GM18909 (cell line): ENCODE measurements at regions not wholly inside any gene's neighbourhood (a gene's known extent, or its start where the extent isn't known, plus 50 kb on each side); places are given as distances from the start of the nearest gene placed in this dataset.
"Not testable (repeated sequence)": the region's sequence is repeated elsewhere in the genome, so short reads cannot be mapped to it uniquely, and the experiment has no call there.

ENCODE experiments used
- ATAC-seq: cut with Tn5 transposase; IDR thresholded peaks from one replicate; pipeline ENCODE4 v1.9.1; 2021; ENCODE audit warnings: mild to moderate bottlenecking; ENCODE audit not compliant: unreplicated experiment, poor library complexity

DNA sequence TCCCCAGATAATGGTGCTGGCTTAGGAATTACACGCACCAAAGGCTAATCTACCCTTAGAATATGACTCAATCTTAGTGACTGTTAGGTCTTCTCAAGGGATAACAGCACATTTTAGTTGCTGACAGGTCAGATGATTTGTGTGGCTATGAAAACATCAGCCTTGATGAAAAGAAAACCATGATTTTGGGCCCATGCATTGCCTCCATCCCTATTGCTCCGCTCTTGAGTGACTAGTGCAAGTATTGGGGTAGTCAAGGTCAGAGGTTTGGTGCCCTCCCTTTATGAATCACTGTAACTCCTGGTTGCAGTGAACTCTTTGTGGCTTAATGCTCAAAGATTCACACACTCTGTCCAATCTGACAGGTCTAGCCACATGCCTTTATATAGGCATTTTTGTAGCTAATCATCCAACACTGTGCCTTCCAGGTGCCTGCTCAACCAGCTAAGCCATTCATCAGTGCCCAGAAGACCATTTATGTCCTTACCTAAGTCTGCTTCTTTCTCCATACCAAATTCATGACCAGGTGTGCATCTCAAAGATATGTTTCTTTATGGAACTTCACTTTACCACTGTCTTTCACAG is 251.6 kb downstream of the KCNJ2 start:
- no peak for ATAC-seq

DNA sequence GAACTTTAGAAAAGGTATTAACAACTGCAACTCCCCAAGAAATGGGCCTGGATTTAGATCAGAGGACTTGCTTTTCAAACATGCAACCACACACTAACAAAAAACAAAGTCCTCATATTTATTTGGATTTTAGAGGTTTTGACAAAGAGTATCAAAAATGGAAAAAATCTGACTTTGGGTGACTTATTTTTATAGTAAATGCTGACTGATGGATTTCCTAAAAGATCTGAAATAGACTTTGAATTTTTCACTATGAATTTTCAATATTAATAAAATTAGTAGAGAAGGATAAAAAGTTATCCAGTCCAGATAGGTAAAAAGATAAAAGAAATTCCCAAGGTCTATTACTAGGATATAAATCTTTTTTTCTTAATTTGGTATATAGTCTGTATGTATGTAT is 253.5 kb downstream of the KCNJ2 start:
- no peak for ATAC-seq

DNA sequence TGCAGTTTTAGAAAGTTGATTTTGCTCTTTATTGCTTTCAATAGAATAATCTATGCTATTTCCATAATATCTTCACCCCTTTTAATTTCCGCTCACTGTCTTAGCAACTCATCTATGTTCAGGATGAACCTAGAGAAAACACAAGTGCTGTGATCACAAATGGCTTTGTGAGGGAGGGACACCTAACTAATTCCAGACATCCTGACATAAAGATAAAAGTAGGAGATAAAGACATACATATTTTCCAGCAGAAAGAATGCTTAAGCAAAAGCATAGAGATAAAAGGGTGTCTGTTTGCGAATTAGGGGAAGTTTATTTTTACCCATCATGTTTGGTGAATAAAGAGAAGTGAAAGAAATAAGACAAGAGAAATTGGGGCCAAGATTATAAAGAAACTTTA is 254.2 kb downstream of the KCNJ2 start:
- no peak for ATAC-seq

DNA sequence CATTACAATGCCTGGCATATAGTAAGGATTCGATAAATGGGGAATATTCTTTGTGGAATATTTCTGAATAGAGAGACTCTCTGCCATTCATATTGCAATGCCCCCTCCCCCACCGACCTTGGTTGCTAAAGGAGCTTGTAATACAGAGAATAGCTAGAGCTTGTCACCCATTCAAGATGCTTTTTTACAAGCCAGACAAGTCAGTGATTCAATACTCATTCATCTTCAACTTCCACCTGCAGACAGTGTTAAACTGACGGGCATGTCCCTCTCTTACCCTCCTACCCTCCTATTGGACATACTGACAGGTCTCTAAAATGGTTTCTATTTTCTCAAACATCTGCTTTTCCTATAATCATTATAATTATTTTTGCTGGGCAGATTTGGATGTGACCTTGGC is 257.4 kb downstream of the KCNJ2 start:
- ATAC-seq, result no peak

DNA sequence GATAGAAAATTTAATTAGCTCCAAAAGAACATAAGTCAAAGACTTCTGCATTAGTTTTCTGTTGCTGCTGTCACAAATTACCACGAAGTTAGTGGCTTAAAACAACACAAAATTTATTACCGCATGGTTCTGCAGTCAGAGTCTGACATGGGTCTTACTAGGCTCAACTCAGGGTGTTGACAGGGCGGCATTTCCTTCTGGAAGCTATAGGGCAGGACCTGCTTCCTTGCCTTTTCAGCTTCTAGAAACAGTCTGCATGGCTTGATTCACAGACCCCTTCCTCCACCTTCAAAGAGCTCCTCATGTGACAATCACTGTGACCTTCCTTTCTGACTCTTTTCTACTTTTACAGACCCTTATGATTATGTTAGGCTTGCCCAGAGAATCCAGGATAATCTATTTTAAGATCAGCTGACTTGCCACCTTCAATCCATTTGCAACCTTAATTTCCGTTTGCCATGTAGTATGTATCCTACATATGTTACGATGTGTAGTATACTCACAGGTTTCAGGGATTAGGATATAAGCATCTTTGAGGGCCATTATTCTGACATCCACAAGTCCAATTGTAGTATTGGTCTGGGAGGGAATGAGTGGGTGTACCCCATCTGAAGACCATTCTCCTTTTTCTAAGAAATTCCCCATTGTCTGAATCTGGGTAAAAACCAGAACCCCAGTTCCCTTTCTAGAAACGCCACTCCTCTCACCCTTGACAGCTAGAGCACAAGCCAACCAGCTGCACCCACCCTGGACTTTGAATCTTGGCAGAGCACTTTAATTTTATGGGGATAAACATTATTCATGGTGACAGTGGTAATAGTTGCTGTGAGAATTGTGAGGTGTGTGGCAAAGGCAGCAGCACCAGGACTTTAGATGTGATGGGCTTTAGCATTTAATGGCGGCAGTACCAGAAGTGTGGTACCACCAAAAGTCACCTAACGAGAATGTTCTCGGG is 265.5 kb downstream of the KCNJ2 start:
- no peak for ATAC-seq

DNA sequence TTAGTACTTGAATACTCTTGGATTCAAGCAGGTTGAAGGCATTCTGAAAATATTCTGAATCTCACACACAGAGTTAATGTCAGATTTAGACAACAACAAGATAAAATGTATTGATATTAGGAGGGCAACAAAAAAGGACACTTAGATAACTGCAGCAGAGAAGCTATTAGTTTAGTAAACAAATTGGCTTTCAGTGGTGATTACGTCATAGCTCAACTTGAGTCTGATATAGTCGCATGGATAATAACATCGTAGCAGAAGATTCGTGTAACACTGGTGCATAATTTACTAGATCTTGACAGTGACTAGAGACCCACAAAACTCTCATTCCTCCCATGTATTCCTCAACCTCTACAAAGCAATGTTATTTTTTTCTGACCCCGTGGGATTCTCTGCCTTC is 268.3 kb downstream of the KCNJ2 start:
- ATAC-seq, result no peak

DNA sequence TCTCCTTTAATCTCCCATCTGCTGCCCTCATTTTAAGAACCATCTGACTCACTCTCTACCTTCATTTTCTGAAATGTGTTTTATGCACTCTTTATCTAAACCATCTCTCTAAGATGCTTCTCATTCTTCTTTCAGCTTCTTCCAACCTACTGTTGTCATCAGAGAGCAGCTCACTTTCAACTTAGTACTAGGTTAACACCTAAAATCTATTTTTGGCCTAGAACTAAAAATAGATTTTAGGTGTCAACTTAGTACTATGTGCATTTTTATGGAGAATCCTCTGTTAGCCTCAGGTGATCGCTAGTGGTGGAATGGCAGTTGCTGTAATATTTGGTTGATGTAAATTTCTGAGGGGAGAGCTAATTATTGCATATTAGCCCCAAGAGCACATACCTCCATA is 277.1 kb downstream of the KCNJ2 start:
- no peak for ATAC-seq

DNA sequence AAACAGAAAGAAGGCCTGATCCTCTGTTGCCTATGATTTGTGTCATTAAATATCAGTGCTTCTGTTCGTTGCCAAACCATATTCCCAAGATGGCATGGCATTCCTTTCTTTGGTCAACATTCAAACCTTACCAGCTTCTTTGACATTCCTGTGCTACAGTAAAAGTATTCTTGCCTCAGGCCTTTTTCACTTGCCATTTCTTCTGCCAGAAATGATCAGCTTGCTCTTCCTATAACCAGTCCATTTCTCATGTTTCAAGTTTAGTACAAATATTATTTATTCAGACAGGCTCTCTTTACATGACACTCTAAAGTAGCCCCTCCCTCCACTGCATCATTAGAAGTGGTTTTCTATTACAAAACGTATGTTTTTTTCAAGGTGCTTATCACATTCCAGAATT is 278.3 kb downstream of the KCNJ2 start:
- no peak for ATAC-seq

DNA sequence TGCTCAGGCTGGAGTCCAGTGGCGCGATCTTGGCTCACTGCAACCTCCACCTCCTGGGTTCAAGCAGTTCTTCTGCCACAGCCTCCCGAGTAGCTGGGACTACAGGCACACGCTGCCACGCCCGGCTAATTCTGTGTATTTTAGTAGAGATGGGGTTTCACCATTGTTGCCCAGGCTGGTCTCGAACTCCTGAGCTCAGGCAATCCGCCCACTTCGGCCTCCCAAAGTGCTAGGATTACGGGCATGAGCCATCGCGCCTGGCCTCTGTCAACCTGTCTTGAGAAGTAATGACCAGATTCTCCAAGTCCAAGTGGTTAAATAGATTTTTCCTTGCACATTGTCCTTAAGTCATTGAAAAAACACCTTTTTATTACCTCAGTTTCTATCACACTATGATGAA is 283.7 kb downstream of the KCNJ2 start:
- not testable (repeated sequence) for ATAC-seq

DNA sequence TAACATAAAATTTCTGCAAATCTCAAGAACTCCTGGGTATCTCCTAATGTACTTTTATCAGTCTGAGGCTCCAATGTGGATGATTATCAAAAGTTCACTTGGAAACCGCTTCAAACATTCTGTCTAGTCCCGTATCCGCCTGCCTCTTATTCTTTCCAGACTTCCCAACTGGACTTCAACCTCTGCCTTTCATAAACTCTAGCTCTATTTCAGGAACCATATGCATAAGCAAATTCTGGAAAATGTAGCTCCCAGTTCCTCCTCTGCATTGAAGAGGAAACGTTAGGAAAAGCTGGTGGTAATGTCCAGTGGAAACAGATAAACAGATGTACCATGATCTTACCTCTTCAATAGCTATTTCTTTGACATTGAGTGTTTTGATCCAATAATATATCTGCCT is 285.0 kb downstream of the KCNJ2 start:
- no peak for ATAC-seq

DNA sequence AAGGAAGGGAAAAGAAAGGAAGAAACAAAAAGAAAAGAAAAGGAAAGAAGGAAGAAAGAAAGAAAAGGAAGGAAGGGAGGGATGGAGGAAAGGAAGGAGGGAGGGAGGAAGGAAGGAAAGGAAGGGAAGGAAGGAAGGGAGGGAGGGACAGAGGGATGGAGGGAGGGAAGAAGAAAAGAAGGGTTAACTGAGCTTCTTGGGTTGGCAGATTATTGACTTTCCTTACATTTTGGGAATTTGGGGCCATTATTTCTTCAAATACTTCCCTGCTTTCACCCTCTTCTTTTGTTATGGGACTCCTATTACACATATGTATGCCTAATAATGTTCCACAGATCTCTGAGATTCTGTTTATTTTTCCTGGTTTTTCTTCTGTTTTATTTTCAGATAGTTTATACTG is 285.6 kb downstream of the KCNJ2 start:
- no peak for ATAC-seq

DNA sequence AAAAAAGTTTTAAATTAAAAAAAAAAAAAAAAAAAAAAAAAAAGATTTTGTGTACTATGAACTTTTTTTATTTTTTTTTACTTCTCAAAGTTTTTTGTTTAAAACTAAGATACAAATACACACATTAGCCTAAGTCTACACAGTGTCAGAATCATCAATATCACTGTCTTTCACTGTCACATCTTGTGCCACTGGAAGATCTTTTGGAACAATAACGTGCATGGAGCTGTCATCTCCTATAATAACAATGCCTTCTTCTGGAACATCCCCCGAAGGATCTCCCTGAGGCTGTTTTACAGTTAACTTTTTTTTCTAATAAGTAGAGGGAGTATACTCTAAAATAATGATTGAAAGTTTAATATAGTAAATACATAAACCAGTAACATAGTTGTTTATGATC is 295.7 kb downstream of the KCNJ2 start:
- ATAC-seq, result no peak

DNA sequence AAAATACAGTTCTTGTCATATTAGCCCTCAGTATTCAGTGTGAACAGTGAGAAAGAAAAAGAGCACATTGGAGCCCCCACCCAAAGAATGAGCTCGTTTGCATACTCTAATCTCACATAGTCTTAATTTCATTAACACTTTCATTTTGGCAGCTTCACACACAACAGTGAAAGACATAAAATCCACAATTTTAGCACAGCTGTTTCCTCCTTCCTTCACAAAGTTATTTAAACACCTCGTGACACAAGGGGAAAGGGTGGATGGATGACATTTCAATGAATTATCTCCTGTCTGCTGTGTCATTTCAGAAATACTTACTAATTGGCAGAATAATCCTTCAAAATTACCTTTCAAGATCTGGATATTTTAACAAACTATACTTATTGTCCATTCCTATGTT is 299.3 kb downstream of the KCNJ2 start:
- ATAC-seq, result no peak

DNA sequence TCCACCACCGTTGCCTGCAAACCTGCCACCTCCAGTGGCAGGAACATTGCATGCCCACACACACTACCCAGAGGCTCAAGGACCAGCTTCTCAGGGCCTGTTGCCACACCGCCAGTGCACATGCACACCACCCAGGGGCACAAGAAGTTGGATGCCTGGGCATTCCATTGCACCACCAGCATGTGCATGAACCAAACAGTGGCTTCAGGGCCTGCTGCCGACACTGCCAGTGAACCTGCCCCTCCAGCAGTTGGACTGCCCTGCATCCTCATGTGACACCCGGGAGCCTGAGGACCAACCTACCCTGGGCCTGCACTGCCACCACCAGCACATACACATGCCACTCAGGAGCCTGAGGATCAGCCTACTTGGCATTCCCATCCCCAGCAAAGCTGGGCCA is 303.7 kb downstream of the KCNJ2 start:
- no peak for ATAC-seq

DNA sequence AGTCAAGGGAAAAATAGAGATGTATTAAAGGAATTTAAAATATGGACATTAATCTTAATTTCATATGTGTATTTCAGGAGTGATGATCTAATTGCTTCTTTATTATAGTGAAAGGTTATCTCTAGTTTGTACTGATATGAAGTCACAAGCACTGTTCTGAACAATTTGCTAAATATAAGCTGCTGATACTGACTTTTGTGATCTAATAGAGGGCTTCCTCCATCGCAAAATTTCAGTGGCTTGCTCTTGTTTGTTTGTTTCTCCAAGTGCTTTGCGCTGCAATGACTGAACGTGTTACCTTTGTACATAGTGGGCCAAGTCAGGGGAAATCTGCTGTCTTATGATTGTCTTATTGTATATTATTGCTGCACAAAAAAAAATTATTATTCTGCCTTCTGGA is 307.0 kb downstream of the KCNJ2 start:
- ATAC-seq, result no peak

DNA sequence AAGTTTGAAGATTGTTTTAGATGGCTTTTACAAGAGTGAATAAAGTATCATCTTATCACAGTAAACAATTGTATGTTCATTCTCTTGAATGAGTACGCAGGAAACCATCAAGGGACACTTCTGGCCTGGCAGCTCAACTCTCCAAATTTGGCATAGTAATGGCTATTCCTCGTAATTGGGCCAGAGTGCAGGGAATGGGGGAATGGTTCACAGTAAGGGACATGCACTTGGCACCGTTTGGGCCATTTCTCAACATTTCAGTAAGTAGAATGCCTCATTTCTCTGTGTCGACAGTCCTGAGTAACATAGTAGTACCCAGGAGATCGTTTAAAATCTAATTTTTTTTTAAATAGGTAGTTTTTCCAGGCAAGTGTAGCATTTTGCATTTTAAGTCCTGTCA is 309.6 kb downstream of the KCNJ2 start:
- ATAC-seq, result no peak

DNA sequence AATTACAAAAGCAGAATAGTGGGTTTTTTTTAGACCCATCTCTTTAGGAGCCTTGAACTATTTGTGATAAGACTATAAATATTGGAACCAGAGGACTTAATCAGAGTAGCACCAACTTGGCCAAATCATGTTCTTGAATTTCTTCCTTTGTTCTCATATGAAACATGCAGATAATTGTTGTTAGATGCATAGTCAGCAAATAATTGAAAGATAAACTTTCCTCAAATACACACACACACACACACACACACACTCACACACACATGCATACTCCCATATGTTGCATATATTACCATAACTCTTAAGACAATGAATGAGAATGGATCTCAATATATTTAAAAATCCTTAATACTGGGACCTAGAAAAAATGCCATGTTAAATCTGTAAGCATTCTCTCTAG is 310.4 kb downstream of the KCNJ2 start:
- no peak for ATAC-seq

DNA sequence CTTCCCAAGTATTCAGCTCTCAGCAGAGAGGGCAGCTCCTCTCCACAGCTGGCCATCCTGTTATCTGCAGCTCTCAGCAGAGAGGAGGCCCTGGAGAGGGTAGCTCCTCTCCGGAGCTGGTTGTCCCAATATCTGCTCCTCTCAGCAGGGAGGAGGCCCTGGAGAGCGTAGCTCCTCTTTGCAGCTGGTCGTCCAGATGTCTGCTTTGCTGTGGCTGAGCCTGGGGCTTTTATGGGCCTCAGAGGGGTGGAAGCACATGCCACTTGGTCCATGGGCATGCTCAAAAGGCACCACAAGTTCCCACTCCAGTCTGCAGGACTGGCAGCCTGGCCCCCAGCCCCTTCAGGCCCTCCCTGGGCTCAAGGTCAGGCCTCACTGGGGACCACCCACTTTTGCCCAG is 314.3 kb downstream of the KCNJ2 start:
- no peak for ATAC-seq

DNA sequence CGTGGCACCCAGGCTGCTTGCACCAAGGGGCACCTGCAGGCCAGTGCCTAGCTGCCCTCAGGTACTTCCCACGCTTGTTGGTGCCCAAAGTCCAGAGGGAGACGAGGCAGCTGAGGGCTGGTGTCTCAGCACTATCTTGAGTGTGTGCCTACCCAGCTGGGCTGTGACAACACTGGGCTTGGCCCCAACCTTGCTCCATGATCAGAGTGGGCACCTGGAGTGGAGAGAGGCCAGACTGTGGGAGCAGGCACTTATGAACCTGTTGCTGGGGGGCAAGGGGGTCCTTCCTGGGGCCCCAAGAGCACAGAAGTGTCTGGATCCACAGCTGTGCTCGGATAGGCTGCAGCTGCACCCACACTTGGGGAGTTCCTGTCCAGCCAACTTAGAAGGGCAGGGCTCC is 314.7 kb downstream of the KCNJ2 start:
- no peak for ATAC-seq

DNA sequence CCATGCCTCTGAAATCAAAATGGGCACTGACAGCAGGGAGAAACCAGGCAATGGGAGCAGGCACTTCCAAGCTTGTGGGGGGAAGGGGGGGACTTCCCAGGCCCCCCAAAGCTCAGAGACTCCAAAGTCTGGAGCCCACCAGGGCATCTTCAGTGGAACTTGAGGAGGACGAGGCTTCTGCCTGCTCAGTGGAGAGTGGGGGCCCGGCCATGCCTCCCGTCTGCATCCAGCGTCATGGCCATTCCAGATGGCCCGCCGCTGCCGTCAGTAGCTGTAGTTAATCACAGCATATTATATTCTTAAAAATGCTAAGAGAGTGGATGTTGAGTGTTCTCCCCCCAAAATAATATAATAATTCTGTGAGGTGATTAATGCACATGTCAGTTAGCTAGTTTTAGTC is 315.2 kb downstream of the KCNJ2 start:
- no peak for ATAC-seq

DNA sequence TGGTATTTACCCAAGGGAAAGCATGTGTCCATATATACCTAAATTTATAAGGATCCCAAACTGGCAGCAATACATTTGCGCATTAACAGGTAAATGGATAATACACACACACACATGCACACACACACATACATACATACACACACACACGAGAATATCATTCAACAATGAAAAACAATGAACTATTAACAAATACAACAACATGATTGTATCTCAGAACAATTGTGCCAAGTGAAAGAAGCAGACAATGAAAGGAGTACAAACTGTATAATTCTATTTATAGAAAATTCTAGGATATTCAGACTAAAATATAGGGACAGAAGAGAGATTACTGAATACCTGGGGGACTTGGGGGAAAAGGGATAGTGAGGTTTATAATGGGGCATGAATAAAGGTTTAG is 323.0 kb downstream of the KCNJ2 start:
- no peak for ATAC-seq

DNA sequence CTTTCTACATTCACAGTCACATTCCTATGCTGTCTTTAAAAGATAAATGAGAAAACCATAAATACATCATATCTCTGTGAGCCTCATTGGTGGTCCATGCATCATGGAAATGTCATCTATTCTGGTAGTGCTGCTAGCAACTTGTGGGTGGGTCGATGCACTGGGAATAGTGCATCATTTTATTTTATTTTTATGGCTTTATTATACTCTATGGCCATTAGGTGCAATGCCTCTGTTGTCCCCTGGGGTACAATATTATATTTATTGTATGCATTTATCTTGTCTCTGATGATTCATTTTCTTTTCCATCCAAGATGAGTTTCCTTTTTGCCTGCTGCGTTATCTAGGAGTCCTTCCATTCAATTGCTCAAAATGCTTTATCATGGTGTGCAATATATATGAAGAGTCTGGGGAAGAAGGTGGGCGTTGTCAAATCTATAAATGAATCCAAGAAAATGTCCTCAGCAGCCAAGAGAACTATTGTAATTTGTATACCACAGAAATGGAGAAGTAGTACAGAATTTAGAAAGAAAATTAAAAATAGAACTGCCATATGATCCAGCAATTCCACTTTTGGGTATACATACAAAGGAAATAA is 324.0 kb downstream of the KCNJ2 start:
- no peak for ATAC-seq
